ENCODE measurements at regions not wholly inside any gene's neighbourhood (a gene's known extent, or its start where the extent isn't known, plus 50 kb on each side); places are given as distances from the start of the nearest gene placed in this dataset.

- no peaks in the 10 kb centered on the region for H3K36me3 ChIP-seq (replicated peaks in 1 of 2)
- DNase-seq = no peak
- no peaks in the 10 kb centered on the region for H3K9me3 ChIP-seq (replicated peaks in 1 of 3)
- intact Hi-C loops (cut with DNase I) = no loop called here
- TF ChIP-seq POLR2A (IDR thresholded peaks at IDR 0.05) (no peak), CTCF (IDR thresholded peaks at IDR 0.05) (no peak)
- no peaks in the 10 kb centered on the region for H3K4me1 ChIP-seq (replicated peaks in 1 of 2)
- H3K27me3 ChIP-seq = no peaks in the 10 kb centered on the region
- H3K27ac ChIP-seq = no peak overlapping the region
- H3K4me3 ChIP-seq = no peak overlapping the region
- WGBS, 4 donors = 64 to 86% (median 77%) methylated on average over 3 of the region's 3 CpGs
Observed at GRCh38 chr15:94682171-94682570, 450.8 kb downstream of the MCTP2 start.

GRCh38 chr15:94683902-94684301, 452.5 kb downstream of the MCTP2 start:
- intact Hi-C loops (cut with DNase I) = no loop called here
- H3K36me3 ChIP-seq (replicated peaks in 1 of 2) = no peaks in the 10 kb centered on the region
- H3K9me3 ChIP-seq (replicated peaks in 1 of 3) = no peaks in the 10 kb centered on the region
- no peak for DNase-seq
- no peak for TF ChIP-seq CTCF (IDR thresholded peaks at IDR 0.05)
- H3K27me3 ChIP-seq = no peaks in the 10 kb centered on the region
- 63 to 75% (median 69%) methylated on average over 3 of the region's 3 CpGs for WGBS, 4 donors
- no peaks in the 10 kb centered on the region for H3K4me1 ChIP-seq (replicated peaks in 1 of 2)
- H3K4me3 ChIP-seq = no peak overlapping the region
- no peak overlapping the region for H3K27ac ChIP-seq

- no peak overlapping the region for H3K4me3 ChIP-seq
- no peaks in the 10 kb centered on the region for H3K36me3 ChIP-seq (replicated peaks in 1 of 2)
- DNase-seq = no peak
- 77 to 82% (median 78%) methylated on average over 2 of the region's 2 CpGs for WGBS, 4 donors
- H3K4me1 ChIP-seq (replicated peaks in 1 of 2) = no peaks in the 10 kb centered on the region
- no peaks in the 10 kb centered on the region for H3K27me3 ChIP-seq
- no peaks in the 10 kb centered on the region for H3K9me3 ChIP-seq (replicated peaks in 1 of 3)
- TF ChIP-seq CTCF (IDR thresholded peaks at IDR 0.05) (no peak), POLR2A (IDR thresholded peaks at IDR 0.05) (no peak)
- intact Hi-C loops (cut with DNase I) = no loop called here
- no peak overlapping the region for H3K27ac ChIP-seq
Observed at GRCh38 chr15:94691169-94691568, 459.8 kb downstream of the MCTP2 start.

GRCh38 chr15:94692710-94693109, 461.3 kb downstream of the MCTP2 start:
- H3K27me3 ChIP-seq = no peaks in the 10 kb centered on the region
- H3K4me1 ChIP-seq (replicated peaks in 1 of 2) = no peaks in the 10 kb centered on the region
- H3K36me3 ChIP-seq (replicated peaks in 1 of 2) = no peaks in the 10 kb centered on the region
- no peak overlapping the region for H3K4me3 ChIP-seq
- H3K9me3 ChIP-seq (replicated peaks in 1 of 3) = no peaks in the 10 kb centered on the region
- no peak for DNase-seq
- intact Hi-C loops (cut with DNase I) = no loop called here
- TF ChIP-seq POLR2A (IDR thresholded peaks at IDR 0.05) = no peak
- no peak overlapping the region for H3K27ac ChIP-seq
- WGBS, 4 donors = 50 to 58% (median 51%) methylated on average over 3 of the region's 3 CpGs

GRCh38 chr15:94700211-94700610, 468.9 kb downstream of the MCTP2 start:
- Histone ChIP-seq H3K4me1 (replicated peaks in 1 of 2) (no peaks in the 10 kb centered on the region), H3K27ac (no peak overlapping the region), H3K27me3 (no peaks in the 10 kb centered on the region), H3K4me3 (no peak overlapping the region), H3K36me3 (replicated peaks in 1 of 2) (no peaks in the 10 kb centered on the region), H3K9me3 (replicated peaks in 1 of 3) (no peaks in the 10 kb centered on the region)
- DNase-seq = no peak
- WGBS, 4 donors = 72 to 88% (median 79%) methylated on average over 4 of the region's 4 CpGs
- intact Hi-C loops (cut with DNase I) = no loop called here
- TF ChIP-seq CTCF (IDR thresholded peaks at IDR 0.05) (no peak), POLR2A (IDR thresholded peaks at IDR 0.05) (no peak)
